PC-9 (cell line): ENCODE measurements at regions not wholly inside any gene's neighbourhood (a gene's known extent, or its start where the extent isn't known, plus 50 kb on each side); places are given as distances from the start of the nearest gene placed in this dataset.
"Not testable (repeated sequence)": the region's sequence is repeated elsewhere in the genome, so short reads cannot be mapped to it uniquely, and the experiment has no call there.

Source experiments
- CTCF ChIP-seq: fragments of 200-600 bp; sonication (generic); conservative IDR thresholded peaks from 2 replicates; pipeline ENCODE4 v1.6.1; 2017; ENCODE audit warnings: mixed run types, antibody characterized with exemption, mild to moderate bottlenecking, moderate library complexity
- EZH2 ChIP-seq: fragments of 200-600 bp; sonication (generic); IDR thresholded peaks from 2 replicates; pipeline ENCODE4 v1.8.0; 2017; ENCODE audit warnings: antibody characterized with exemption, low read depth

GRCh38 chrX:106273947-106274587, 106.0 kb downstream of the PWWP3B start:
- not testable (repeated sequence) for TF ChIP-seq CTCF, EZH2
